Activated T-cell treated with anti-CD3 and anti-CD28 coated beads, Interleukin-2, amount 50 U/mL, for 48 hours (primary cell): ENCODE measurements at regions not wholly inside any gene's neighbourhood (a gene's known extent, or its start where the extent isn't known, plus 50 kb on each side); places are given as distances from the start of the nearest gene placed in this dataset.

Experiments used
- DNase-seq, 2 experiments: peaks; one replicate each; pipeline ENCODE4 v3.0.0-alpha.2; 2020

- DNase-seq, result no peak
Observed at GRCh38 chr14:84129941-84130340, 1400.0 kb upstream of the FLRT2 start.

DNA sequence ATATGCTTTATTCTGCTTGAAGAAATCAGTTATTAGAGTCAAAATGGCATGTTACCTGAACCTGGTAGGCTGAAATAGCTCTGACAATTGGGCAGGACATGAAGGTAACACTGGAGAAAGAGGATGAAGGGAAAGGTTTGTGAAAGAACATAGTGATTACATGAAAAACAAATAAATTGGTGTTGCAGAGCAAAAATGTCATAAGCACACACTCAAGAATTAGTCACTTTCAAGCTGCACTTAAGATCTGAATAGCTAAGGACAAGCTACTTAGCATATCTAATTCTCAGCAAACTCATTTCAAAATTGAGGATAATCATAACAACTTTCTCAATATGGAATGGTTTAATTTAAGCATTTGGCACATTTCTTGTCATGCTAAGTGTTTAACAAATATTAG is 1398.0 kb upstream of the FLRT2 start:
- DNase-seq, result no peak

- no peak for DNase-seq
Observed at GRCh38 chr14:84144166-84144565, 1385.8 kb upstream of the FLRT2 start.

- no peak for DNase-seq
Observed at GRCh38 chr14:84152452-84152851, 1377.5 kb upstream of the FLRT2 start.

DNA sequence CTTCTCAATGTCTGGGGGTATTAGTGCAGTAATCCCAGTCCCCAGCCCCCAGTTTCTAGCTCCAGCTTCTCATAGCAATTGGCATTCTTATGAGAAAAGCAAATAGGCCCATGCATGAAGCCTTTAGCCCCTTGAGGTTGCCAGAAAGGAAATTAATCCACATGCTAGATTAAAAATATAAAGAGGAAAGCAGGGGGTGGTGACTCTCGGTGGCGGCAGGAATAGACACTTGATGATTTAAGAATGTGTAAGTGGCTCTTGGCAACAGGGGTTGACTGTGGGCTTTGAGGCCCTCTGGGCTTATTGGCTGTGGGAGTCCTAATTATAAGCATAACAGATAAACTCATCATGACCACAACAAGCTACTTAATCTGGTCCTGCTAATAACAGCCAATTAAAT is 1367.3 kb upstream of the FLRT2 start:
- no peak for DNase-seq

- no peak for DNase-seq
Observed at GRCh38 chr14:84167026-84167425, 1362.9 kb upstream of the FLRT2 start.

DNA sequence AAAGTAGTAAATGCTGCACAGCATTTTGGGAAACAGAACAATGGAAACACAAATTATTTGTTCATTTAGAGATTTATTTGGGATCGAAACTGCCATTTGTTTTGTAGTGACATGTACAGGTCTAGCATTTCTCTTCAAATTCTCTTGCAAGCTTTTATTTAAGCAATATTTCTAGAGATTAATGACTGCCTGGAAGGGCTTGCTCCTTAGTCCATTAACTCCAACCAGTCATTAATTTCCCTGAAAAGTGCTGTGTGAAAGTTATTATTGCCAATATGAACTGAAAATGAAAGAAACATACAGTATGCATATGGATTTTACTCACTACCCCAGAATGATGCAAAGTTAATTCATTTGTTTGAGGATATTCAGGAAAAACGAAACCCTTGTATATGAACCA is 1349.6 kb upstream of the FLRT2 start:
- no peak for DNase-seq

DNA sequence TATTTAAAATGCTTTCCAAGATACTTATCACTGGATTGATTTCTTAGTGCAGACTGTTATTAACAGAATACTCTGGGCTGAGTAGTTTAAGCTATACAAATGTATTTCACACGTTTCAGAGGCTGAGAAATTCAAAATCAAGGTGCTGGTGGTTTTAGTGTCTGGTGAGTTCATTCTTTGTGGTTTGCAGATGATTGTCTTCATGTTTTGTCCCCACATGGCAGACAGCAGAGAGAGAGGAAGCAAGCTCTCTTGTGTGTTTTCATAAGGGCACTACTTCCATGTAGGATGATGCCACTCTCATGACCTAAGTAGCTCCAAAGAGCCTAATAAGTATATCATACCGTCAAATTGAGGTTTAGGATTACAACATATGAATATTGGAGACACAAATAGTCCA is 1348.9 kb upstream of the FLRT2 start:
- DNase-seq, result no peak

DNA sequence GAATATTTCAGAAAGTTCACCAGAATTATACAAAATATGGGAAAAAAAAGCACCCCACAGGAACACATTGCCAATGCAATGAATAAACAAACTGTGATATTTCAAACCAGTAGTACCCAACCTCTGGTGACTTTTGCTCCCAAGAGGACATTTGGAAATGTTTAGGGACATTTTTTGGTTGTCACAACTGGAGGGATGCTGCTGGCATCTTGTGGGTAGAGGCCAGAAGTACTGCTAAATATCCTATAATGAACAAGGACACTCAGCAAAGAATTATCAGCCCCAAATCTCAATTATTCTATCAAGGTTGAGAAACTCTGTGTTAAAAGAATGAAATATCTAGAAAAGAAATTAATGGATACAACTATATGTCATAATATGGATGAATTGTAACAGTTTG is 1334.4 kb upstream of the FLRT2 start:
- DNase-seq, result no peak

- no peak for DNase-seq
Observed at GRCh38 chr14:84197704-84198103, 1332.2 kb upstream of the FLRT2 start.

DNA sequence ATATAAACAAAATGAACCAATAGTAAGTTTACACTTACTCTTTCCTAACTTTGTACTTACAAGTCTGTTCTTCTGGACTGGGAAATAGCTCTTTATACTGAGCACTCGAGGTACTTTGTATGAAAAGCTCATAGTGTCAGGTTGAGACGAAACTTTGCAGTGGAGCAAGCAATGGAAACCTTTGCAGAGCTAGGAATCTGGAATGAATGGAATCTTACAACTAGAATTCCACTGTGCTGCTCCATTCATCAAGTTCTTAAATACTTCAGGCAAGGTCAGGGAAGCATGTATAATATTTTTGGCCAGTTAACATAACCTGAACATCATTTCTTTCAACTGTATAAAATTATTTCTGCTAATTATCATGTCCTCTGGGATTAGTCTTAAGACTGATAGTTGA is 1327.5 kb upstream of the FLRT2 start:
- no peak for DNase-seq

- no peak for DNase-seq
Observed at GRCh38 chr14:84203896-84204295, 1326.0 kb upstream of the FLRT2 start.

DNA sequence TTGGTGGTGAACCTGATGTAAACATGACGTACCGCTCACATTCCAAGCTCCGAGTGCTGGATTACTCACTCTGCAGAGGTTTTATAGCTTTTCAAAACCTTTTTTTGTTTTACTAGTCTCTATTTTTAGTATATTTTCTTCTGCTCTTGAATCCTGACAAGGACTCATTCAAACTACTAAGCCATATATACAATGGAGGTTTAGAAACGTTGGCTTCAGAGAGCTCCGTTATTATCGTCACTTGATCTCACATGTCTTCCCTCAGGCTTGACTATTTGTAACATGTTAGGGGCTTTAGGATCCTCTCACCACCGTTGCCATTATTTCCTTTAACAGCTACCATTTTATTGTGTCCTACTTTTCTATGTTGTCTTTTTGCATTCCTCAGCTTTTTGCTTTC is 1321.5 kb upstream of the FLRT2 start:
- no peak for DNase-seq

- no peak for DNase-seq
Observed at GRCh38 chr14:84209031-84209430, 1320.9 kb upstream of the FLRT2 start.

DNA sequence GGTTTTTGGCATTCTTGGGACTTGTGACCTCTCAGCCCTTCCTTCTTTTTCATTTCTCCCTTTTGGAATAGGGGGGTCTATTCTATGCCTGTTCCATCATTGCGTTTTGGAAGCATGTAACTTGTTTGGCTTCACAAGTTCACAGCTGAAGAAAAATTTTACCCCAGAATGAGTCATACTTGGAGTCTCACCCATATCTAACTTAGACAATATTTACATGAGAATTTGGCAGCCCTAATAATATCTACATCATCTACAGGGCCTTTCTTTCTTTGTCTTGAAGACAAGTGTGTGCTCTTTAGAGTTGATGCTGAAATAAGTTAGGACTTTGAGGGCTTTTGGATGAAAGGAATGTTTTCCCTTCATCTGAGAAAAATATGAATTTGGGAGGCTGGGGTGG is 1312.9 kb upstream of the FLRT2 start:
- DNase-seq, result no peak

- no peak for DNase-seq
Observed at GRCh38 chr14:84225268-84225667, 1304.7 kb upstream of the FLRT2 start.

DNA sequence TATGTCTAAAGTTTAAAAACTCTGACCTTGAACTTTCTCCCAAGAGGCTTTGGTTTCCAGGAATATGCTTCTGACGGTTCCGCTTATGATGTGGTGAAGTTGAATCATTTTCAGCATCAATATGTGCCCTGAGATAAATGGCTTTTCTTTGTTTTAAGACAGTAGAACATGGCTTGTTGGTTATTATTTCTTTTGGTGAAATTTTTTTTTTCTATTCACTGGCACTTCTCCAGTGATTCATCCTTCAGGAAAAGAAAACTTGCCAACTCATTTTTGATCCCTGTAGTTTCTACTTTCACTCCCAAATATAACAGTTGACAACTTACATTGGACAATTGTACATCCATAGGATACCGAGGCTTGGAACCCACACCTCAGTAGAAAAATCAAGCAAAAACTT is 1301.2 kb upstream of the FLRT2 start:
- no peak for DNase-seq

DNA sequence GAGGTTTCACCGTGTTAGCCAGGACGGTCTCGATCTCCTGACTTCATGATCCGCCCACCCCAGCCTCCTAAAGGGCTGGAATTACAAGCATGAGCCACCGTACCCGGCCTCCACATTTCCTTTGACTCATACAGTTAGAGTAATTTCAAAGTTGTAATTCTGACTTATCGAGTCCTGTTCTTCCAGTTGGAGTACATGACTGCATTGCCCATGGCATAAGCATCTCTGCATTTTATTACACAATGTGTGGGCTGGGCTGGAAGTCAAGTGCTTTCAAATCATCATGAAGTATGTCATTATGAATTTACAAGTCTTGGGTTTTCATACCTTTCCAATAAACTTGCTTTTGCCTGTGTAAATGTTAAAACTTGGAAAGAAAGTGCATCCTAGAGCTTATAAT is 1295.7 kb upstream of the FLRT2 start:
- no peak for DNase-seq

- no peak for DNase-seq
Observed at GRCh38 chr14:84236290-84236689, 1293.7 kb upstream of the FLRT2 start.

- no peak for DNase-seq
Observed at GRCh38 chr14:84237881-84238280, 1292.1 kb upstream of the FLRT2 start.

- DNase-seq, result no peak
Observed at GRCh38 chr14:84247693-84248092, 1282.3 kb upstream of the FLRT2 start.

- no peak for DNase-seq
Observed at GRCh38 chr14:84250893-84251292, 1279.1 kb upstream of the FLRT2 start.

- DNase-seq, result no peak
Observed at GRCh38 chr14:84251411-84252115, 1278.4 kb upstream of the FLRT2 start.

GRCh38 chr14:84252706-84253105 is 1277.2 kb upstream of the FLRT2 start:
- no peak for DNase-seq

DNA sequence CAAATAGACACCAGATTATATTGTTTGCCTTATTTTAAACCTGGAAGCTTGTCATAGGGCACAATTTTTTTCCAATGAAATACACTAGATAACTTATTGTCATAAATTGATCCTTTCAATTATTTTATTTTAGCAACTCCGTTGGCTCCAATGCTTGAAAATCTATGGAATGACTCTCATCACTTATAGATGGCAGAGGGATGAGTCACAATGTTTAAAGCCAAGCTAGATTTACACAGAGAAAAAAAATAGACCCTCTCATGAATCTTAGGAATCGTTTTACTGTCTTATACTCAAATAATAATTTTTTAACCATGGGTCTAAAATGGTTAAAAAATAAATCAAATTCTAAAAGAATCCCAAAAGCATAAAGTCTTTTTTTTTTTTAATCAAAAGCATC is 1276.6 kb upstream of the FLRT2 start:
- DNase-seq, result no peak

DNA sequence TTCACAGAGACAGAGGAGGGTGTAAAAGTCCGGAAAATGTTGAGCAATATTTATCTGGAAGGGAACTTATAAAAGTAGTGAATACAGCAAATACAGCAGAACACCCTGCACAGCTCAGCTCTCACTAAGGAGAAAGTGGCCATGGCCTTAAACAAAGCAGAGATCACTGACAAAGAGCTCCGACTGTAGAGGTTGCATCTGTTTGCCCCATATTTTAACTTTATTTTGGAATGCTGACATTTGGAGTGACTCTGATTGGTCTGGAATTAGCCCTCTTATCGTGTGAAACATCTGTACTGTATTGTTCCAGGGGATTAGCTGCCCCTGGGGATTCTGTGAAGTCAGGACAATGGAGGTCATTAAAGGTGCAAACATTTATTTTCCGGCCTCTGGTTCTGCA is 1275.7 kb upstream of the FLRT2 start:
- DNase-seq, result no peak
